Mesenteric fat pad (tissue), 1 donor: ENCODE measurements at regions not wholly inside any gene's neighbourhood (a gene's known extent, or its start where the extent isn't known, plus 50 kb on each side); places are given as distances from the start of the nearest gene placed in this dataset.
A peak's percentile ranks its signal among the peaks of the same experiment; 100 is the strongest.
"Not testable (repeated sequence)": the region's sequence is repeated elsewhere in the genome, so short reads cannot be mapped to it uniquely, and the experiment has no call there.

Source experiments
- DNase-seq: peaks from one replicate; pipeline ENCODE4 v3.0.0-alpha.2; 2020; ENCODE audit warnings: low spot score
- donor health status: DM: yes; HTN: yes; CAD: no.

GRCh38 chr10:11691319-11691755 lies 50.8 kb upstream of the ECHDC3 start:
- no peak for DNase-seq

GRCh38 chr10:11689945-11690736 lies 52.0 kb upstream of the ECHDC3 start:
- DNase-seq = no peak

GRCh38 chr10:11688448-11688795 lies 53.8 kb upstream of the ECHDC3 start:
- DNase-seq = not testable (repeated sequence)

- no peak for DNase-seq
Observed at GRCh38 chr10:11687779-11688447, 54.3 kb upstream of the ECHDC3 start.

GRCh38 chr10:11687357-11687771 lies 54.8 kb upstream of the ECHDC3 start:
- no peak for DNase-seq

- DNase-seq = no peak
Observed at GRCh38 chr10:11685787-11686218, 56.4 kb upstream of the ECHDC3 start.

- DNase-seq = no peak
Observed at GRCh38 chr10:11684717-11685645, 57.2 kb upstream of the ECHDC3 start.

GRCh38 chr10:11684341-11684716 lies 57.9 kb upstream of the ECHDC3 start:
- not testable (repeated sequence) for DNase-seq

- DNase-seq = no peak
Observed at GRCh38 chr10:11683529-11684320, 58.5 kb upstream of the ECHDC3 start.

GRCh38 chr10:11682851-11683250 lies 59.3 kb upstream of the ECHDC3 start:
- no peak for DNase-seq

GRCh38 chr10:11682267-11682683 lies 59.9 kb upstream of the ECHDC3 start:
- DNase-seq = no peak

- DNase-seq = no peak
Observed at GRCh38 chr10:11680496-11680895, 61.7 kb upstream of the ECHDC3 start.

GRCh38 chr10:11679946-11680345 lies 62.2 kb upstream of the ECHDC3 start:
- no peak for DNase-seq

GRCh38 chr10:11678074-11678793 lies 63.9 kb upstream of the ECHDC3 start:
- DNase-seq = no peak

- DNase-seq = no peak
Observed at GRCh38 chr10:11677480-11677879, 64.7 kb upstream of the ECHDC3 start.

GRCh38 chr10:11673346-11674280 lies 62.2 kb upstream of the USP6NL start:
- no peak for DNase-seq

- DNase-seq = no peak
Observed at GRCh38 chr10:11672836-11673235, 61.4 kb upstream of the USP6NL start.

- peak; percentile 37 for DNase-seq
Observed at GRCh38 chr10:11670381-11670780, 58.9 kb upstream of the USP6NL start.
